Activated CD4-positive, alpha-beta T cell treated with anti-CD3 and anti-CD28 coated beads, Interleukin-2, amount 10 ng/mL, durations not matched to agents 7 days and 5 days (primary cell): ENCODE measurements at regions not wholly inside any gene's neighbourhood (a gene's known extent, or its start where the extent isn't known, plus 50 kb on each side); places are given as distances from the start of the nearest gene placed in this dataset.
A peak's percentile ranks its signal among the peaks of the same experiment; 100 is the strongest.
"Not testable (repeated sequence)": the region's sequence is repeated elsewhere in the genome, so short reads cannot be mapped to it uniquely, and the experiment has no call there.

Source experiments
- CTCF ChIA-PET: fragments of 350-600 bp; sonication (Branson Sonifier 250); formaldehyde crosslinking; loops from one replicate; lab custom pipeline; 2021; ENCODE audit warnings: antibody characterized with exemption; lab: Charles Lee
- POLR2A ChIA-PET: fragments of 350-600 bp; sonication (Branson Sonifier 250); formaldehyde crosslinking; loops from one replicate; lab custom pipeline; 2021; ENCODE audit warnings: antibody characterized with exemption; lab: Charles Lee
- DNase-seq: peaks from one replicate; pipeline ENCODE4 v3.0.0-alpha.2; 2020
- H3K27ac Mint-ChIP-seq: one replicate; pipeline ENCODE4 v1.8.0; 2021; ENCODE audit warnings: mild to moderate bottlenecking, moderate library complexity, mixed read lengths
- H3K27me3 Mint-ChIP-seq: one replicate; pipeline ENCODE4 v1.8.0; 2021; ENCODE audit warnings: mixed read lengths
- H3K36me3 Mint-ChIP-seq: one replicate; pipeline ENCODE4 v1.8.0; 2021; ENCODE audit warnings: low read depth, mixed read lengths
- H3K4me1 Mint-ChIP-seq: one replicate; pipeline ENCODE4 v1.8.0; 2021; ENCODE audit warnings: mixed read lengths
- H3K4me3 Mint-ChIP-seq: one replicate; pipeline ENCODE4 v1.8.0; 2021; ENCODE audit warnings: mild to moderate bottlenecking, moderate library complexity, mixed read lengths
- H3K9me3 Mint-ChIP-seq: one replicate; pipeline ENCODE4 v1.8.0; 2021; ENCODE audit warnings: mixed read lengths

DNA sequence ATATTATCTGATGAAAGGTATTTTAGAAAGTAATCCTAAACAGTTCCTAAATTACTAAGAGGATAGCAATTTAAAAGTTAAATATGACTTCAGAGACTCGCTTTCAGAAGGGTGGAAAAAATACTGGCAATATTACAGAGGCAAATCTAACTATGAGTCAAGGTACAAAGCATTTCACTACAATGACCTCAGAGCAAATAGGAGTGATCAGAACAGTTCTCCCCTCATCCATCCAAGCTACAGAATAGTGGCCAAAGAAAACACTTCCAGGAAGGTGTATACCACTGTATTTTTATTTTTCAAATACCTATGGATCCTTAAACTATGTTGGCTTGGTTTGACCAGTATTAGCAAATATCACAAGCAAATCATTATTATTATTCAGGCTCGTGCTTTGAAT lies 112.8 kb upstream of the ODAD2 start:
- H3K27ac Mint-ChIP-seq = no peak overlapping the region
- H3K9me3 Mint-ChIP-seq = no peaks in the 10 kb centered on the region
- no peaks in the 10 kb centered on the region for H3K4me1 Mint-ChIP-seq
- no peaks in the 10 kb centered on the region for H3K36me3 Mint-ChIP-seq
- H3K27me3 Mint-ChIP-seq = no peaks in the 10 kb centered on the region
- no peak overlapping the region for H3K4me3 Mint-ChIP-seq
- CTCF ChIA-PET = no interaction called here
- POLR2A ChIA-PET = no interaction called here
- no peak for DNase-seq

- H3K4me1 Mint-ChIP-seq = no peaks in the 10 kb centered on the region
- CTCF ChIA-PET = no interaction called here
Measured at GRCh38 chr10:28105561-28105960, 106.7 kb upstream of the ODAD2 start.

GRCh38 chr10:28097633-28098032 lies 98.8 kb upstream of the ODAD2 start:
- DNase-seq = no peak
- POLR2A ChIA-PET = no interaction called here
- no peaks in the 10 kb centered on the region for H3K36me3 Mint-ChIP-seq
- H3K27ac Mint-ChIP-seq = no peak overlapping the region
- no peaks in the 10 kb centered on the region for H3K27me3 Mint-ChIP-seq
- H3K4me1 Mint-ChIP-seq = no peaks in the 10 kb centered on the region
- no peaks in the 10 kb centered on the region for H3K9me3 Mint-ChIP-seq
- no peak overlapping the region for H3K4me3 Mint-ChIP-seq
- CTCF ChIA-PET = no interaction called here

More at GRCh38 chr10:28105561-28105960, 106.7 kb upstream of the ODAD2 start:
- H3K4me3 Mint-ChIP-seq = no peak overlapping the region
- no peak for DNase-seq
- no peaks in the 10 kb centered on the region for H3K9me3 Mint-ChIP-seq
- POLR2A ChIA-PET = no interaction called here
- no peaks in the 10 kb centered on the region for H3K27me3 Mint-ChIP-seq
- no peaks in the 10 kb centered on the region for H3K36me3 Mint-ChIP-seq
- no peak overlapping the region for H3K27ac Mint-ChIP-seq

DNA sequence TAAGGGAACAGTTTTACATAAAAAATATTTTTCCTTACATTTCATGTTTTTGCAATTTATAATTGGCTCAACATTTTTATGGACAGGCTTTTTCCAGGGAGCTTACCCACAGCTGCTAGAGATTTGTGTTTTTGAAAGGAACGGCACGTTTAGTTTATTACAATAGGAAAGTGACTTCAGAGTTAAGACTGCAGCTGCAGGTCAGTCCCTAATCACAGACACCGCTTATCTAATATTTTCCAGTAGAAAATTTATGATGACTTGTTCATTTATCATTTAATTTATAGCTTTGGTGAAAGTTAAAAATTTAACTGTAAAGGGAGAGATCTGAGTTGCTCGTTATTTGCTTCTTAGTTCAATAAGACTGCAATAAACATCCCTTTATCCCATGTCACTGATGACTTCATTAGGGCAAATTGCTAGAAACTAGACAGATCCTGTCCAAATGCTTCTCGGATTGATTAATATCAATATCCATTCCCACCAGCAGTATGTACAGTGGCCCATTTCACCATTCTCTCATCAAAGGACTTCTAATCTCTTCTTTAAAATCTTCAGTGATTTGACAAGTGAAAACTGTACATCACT lies 97.0 kb upstream of the ODAD2 start:
- H3K27ac Mint-ChIP-seq = no peak overlapping the region
- no peak overlapping the region for H3K4me3 Mint-ChIP-seq
- POLR2A ChIA-PET = no interaction called here
- H3K9me3 Mint-ChIP-seq = no peaks in the 10 kb centered on the region
- no peaks in the 10 kb centered on the region for H3K36me3 Mint-ChIP-seq
- CTCF ChIA-PET = no interaction called here
- H3K27me3 Mint-ChIP-seq = no peaks in the 10 kb centered on the region
- no peaks in the 10 kb centered on the region for H3K4me1 Mint-ChIP-seq
- no peak for DNase-seq

- Mint-ChIP-seq H3K27me3 (no peaks in the 10 kb centered on the region), H3K4me3 (no peak overlapping the region), H3K4me1 (no peaks in the 10 kb centered on the region), H3K36me3 (peaks cover 7% of the 10 kb centered on the region), H3K9me3 (peaks cover 2% of the 10 kb centered on the region), H3K27ac (no peak overlapping the region)
- ChIA-PET POLR2A (no interaction called here), CTCF (no interaction called here)
- DNase-seq = no peak
Measured at GRCh38 chr10:28094121-28094520, 95.2 kb upstream of the ODAD2 start.

- H3K27ac Mint-ChIP-seq = no peak overlapping the region
- no peaks in the 10 kb centered on the region for H3K27me3 Mint-ChIP-seq
- H3K36me3 Mint-ChIP-seq = peaks cover 25% of the 10 kb centered on the region
- CTCF ChIA-PET = no interaction called here
- DNase-seq = no peak
- peaks cover 10% of the 10 kb centered on the region for H3K4me1 Mint-ChIP-seq
- H3K9me3 Mint-ChIP-seq = peaks cover 7% of the 10 kb centered on the region
- POLR2A ChIA-PET = no interaction called here
- no peak overlapping the region for H3K4me3 Mint-ChIP-seq
Measured at GRCh38 chr10:28091913-28092312, 93.0 kb upstream of the ODAD2 start.

GRCh38 chr10:28090506-28090905 lies 91.6 kb upstream of the ODAD2 start:
- H3K4me1 Mint-ChIP-seq = peaks cover 10% of the 10 kb centered on the region
- POLR2A ChIA-PET = no interaction called here
- peaks cover 14% of the 10 kb centered on the region for H3K9me3 Mint-ChIP-seq
- no peak overlapping the region for H3K4me3 Mint-ChIP-seq
- no peak for DNase-seq
- H3K27ac Mint-ChIP-seq = no peak overlapping the region
- peaks cover 37% of the 10 kb centered on the region for H3K36me3 Mint-ChIP-seq
- CTCF ChIA-PET = no interaction called here
- H3K27me3 Mint-ChIP-seq = no peaks in the 10 kb centered on the region

DNA sequence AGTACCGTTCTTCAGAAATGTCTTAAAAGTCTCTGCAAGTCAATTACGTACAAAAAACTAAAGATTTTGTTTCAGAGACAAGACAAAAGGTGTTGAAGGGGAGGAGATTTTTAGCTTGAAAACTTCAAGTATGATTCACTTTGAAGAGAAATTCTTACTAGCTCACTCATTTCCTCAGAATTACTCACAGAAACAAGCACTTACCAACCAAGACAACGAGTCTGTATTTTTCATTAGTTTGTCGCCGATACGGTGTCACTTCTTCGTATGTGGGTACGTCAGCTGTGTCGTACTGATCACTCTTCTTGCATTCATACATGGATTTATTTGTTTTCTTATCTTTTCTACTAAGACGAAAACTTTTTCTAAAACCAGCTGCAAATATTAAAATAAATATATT lies 90.6 kb upstream of the ODAD2 start:
- CTCF ChIA-PET = no interaction called here
- peaks cover 40% of the 10 kb centered on the region for H3K36me3 Mint-ChIP-seq
- DNase-seq = no peak

DNA sequence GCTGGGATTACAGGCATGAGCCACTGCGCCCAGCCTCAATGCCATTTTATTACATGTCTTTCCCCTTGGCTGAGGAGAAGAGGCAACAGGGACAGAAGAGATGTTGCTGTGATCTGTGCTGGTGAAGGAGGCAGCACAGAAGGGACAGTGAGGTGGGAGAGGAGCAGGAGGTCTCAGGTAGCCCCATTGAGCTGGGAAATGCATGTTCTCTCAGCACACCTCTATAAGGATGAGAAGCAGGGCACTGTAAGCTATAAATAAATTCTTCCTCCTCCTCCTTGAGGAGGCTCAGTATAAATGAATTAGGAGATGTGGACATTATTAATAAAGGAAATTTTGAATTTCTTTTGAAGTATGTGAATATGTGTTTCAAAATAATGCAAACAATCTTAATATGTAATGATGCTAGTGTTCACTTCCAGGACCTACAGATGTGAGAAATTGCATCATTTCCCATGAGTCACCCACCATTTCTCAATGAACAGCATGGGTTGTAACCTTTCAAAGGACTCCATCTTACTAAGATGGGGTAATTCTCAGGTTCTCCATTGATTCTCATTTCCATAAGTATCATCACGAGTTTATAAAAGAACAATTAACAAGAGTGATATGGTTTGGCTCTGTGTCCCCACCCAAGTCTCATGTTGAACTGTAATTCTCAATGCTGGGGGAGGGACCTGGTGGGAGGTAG lies 88.9 kb upstream of the ODAD2 start:
- peaks cover 15% of the 10 kb centered on the region for H3K9me3 Mint-ChIP-seq
- no peaks in the 10 kb centered on the region for H3K27me3 Mint-ChIP-seq
- H3K4me3 Mint-ChIP-seq = no peak overlapping the region
- ChIA-PET POLR2A (no interaction called here), CTCF (interaction anchor here (0.5 kb wide), 1 partner anchor 112 kb away, joined by 3 read pairs; no protein-coding TSS in a partner anchor)
- no peak for DNase-seq
- H3K4me1 Mint-ChIP-seq = peaks cover 10% of the 10 kb centered on the region
- H3K27ac Mint-ChIP-seq = peak overlapping the region; percentile 25
- H3K36me3 Mint-ChIP-seq = peaks cover 40% of the 10 kb centered on the region

More for the DNA sequence above, 90.6 kb upstream of the ODAD2 start:
- H3K27me3 Mint-ChIP-seq = no peaks in the 10 kb centered on the region
- H3K4me3 Mint-ChIP-seq = no peak overlapping the region
- H3K27ac Mint-ChIP-seq = no peak overlapping the region
- POLR2A ChIA-PET = no interaction called here
- peaks cover 15% of the 10 kb centered on the region for H3K9me3 Mint-ChIP-seq
- peaks cover 10% of the 10 kb centered on the region for H3K4me1 Mint-ChIP-seq

GRCh38 chr10:28085760-28086159 lies 86.9 kb upstream of the ODAD2 start:
- H3K9me3 Mint-ChIP-seq = peaks cover 15% of the 10 kb centered on the region
- H3K36me3 Mint-ChIP-seq = peaks cover 40% of the 10 kb centered on the region
- H3K4me1 Mint-ChIP-seq = peaks cover 10% of the 10 kb centered on the region
- DNase-seq, POLR2A ChIA-PET, H3K27ac Mint-ChIP-seq, H3K27me3 Mint-ChIP-seq, H3K4me3 Mint-ChIP-seq, CTCF ChIA-PET: not testable (repeated sequence)

DNA sequence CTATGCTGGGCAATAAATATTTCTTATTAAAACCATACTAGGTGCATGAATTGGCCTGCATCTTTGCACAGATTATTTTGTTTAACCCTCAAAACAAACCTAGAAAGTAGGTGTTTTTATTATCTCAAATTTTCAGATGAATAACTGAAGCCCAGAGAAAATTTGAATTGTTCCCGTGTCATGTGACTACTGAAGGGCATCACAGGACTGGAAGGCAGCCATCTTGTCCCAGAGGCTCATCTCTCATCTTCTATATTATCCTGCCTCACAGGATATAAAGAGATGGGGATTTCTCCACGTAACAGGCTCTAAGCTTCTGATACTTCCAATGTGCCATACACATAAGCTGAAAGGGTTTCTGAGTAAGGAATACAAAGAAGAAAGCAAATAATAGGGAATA lies 84.0 kb upstream of the ODAD2 start:
- ChIA-PET POLR2A (no interaction called here), CTCF (no interaction called here)
- no peaks in the 10 kb centered on the region for H3K27me3 Mint-ChIP-seq
- no peak overlapping the region for H3K4me3 Mint-ChIP-seq
- no peak overlapping the region for H3K27ac Mint-ChIP-seq
- DNase-seq = no peak
- H3K4me1 Mint-ChIP-seq = peaks cover 4% of the 10 kb centered on the region
- peaks cover 24% of the 10 kb centered on the region for H3K36me3 Mint-ChIP-seq
- peaks cover 10% of the 10 kb centered on the region for H3K9me3 Mint-ChIP-seq

DNA sequence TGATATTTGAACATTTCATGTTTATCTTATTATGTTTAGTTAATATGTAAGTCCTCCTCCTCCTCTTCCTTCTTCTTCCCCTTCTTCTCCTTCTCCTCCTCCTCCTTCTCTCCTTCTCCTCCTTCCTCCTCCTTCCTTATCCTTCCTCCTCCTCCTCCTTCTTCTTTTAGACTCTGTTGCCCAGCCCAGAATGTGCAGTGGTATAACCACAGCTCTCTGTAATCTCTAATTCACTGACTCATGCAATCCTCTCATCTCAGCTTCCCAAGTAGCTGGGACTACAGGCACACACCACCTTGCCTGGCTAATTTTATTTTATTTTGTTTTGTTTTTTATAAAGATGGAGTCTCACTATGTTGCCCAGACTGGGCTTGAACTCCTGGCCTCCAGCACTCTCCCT lies 83.4 kb upstream of the ODAD2 start:
- H3K36me3 Mint-ChIP-seq = peaks cover 20% of the 10 kb centered on the region
- H3K27ac Mint-ChIP-seq = no peak overlapping the region
- no peaks in the 10 kb centered on the region for H3K27me3 Mint-ChIP-seq
- H3K9me3 Mint-ChIP-seq = peaks cover 8% of the 10 kb centered on the region
- POLR2A ChIA-PET = no interaction called here
- no peaks in the 10 kb centered on the region for H3K4me1 Mint-ChIP-seq
- CTCF ChIA-PET = no interaction called here
- no peak for DNase-seq
- no peak overlapping the region for H3K4me3 Mint-ChIP-seq

DNA sequence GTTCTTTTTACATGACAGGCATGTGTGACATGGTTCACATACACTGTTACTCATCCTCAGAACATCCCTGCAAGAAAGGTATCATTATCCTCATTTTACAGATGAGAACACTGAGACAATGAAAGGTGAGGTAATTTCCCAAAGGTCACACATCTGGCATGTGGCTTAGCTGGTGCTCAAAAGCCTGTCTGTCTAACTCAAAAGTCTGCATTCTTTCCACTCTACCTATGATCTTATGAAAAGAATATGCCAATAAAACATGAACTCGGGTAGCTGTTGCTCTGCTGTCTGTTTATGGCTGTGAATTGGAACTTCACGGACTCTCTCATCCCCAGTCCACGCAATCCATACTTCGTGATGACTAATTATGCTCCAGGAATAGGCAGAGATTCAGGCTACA lies 79.0 kb upstream of the ODAD2 start:
- Mint-ChIP-seq H3K4me3 (no peak overlapping the region), H3K36me3 (peaks cover 7% of the 10 kb centered on the region), H3K27me3 (no peaks in the 10 kb centered on the region), H3K27ac (no peak overlapping the region), H3K4me1 (no peaks in the 10 kb centered on the region), H3K9me3 (no peaks in the 10 kb centered on the region)
- ChIA-PET POLR2A (no interaction called here), CTCF (interaction anchor here (1.3 kb wide), 1 partner anchor 632 kb away, joined by 3 read pairs; no protein-coding TSS in a partner anchor)
- DNase-seq = no peak

DNA sequence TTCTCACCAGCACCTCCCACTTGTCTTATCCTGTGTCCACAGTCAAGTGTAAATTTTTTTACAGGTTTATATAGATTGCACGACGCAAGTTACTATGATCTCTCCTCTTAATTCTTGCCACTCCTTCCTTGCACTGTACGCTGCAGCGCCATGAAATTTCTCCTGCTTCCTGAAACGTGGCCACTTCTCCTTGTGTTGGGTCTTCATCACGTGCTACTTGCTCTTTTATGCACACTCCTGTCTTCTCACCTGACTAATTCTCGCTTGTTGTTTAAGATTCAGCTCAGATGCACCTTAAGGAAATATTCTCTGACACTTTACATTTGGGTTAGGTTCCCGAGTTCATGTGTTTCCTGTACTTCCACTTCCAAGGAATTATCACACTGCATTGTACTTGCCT lies 76.5 kb upstream of the ODAD2 start:
- Mint-ChIP-seq H3K4me3 (no peak overlapping the region), H3K36me3 (peaks cover 7% of the 10 kb centered on the region), H3K27ac (no peak overlapping the region), H3K4me1 (no peaks in the 10 kb centered on the region), H3K9me3 (no peaks in the 10 kb centered on the region), H3K27me3 (no peaks in the 10 kb centered on the region)
- no peak for DNase-seq
- POLR2A ChIA-PET = no interaction called here
- CTCF ChIA-PET = no interaction called here
